GM19025 (cell line): ENCODE measurements at regions not wholly inside any gene's neighbourhood (a gene's known extent, or its start where the extent isn't known, plus 50 kb on each side); places are given as distances from the start of the nearest gene placed in this dataset.

Experiments
- ATAC-seq: cut with Tn5 transposase; IDR thresholded peaks from one replicate; pipeline ENCODE4 v1.9.1; 2021; ENCODE audit warnings: mild to moderate bottlenecking, low read depth, moderate library complexity; ENCODE audit not compliant: unreplicated experiment

DNA sequence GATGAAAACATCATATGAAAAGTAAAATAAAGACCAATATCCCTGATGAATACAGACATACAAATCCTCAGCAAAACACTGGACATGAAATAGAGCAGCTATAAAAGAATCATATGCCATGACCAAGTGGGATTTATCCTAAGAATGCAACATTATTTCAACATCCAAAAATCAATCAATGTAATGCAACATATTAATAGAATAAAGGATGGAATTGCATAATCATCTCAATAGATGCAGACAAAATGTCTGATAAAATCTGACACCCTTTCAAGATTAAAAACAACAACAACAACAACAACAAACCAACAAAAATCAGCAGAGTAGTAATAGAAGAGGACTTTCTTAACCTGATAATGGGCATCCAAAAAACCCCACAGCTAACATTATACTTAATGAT lies 63.8 kb upstream of the IL1R1 start:
- ATAC-seq: no peak

GRCh38 chr2:102080451-102081242 lies 61.9 kb upstream of the IL1R1 start:
- ATAC-seq: no peak

DNA sequence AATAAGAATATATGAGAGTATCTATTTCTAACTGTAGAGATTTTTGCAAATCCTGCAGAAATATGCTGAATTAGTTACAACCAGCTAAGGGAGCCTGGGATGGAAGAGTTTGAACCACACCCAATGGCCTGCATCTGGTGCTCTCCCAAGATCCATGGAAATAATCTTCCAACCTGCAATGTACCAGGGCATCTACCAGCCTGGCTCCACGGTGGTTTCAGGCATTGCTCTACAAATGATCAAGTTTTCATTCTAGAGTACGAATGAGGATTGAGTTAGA lies 61.4 kb upstream of the IL1R1 start:
- ATAC-seq: no peak

DNA sequence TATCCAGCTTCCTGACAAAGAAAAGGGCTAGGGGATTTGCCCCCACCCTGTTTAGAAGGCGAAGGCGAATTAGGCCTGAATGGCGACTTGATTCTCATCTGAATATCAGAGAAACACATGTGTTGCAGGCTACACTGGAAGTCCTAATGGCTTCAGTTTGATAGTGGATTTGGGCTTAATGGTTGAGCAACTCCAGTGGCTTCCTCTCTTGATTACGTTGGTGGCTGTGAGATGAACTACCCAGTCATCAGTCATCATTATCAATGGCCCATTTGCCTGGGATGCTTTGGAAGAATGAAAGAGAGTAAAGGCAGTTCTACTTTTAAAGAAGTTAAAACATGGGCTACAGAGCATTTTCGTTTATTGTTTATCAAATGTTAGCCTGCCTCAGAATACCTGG lies 60.9 kb upstream of the IL1R1 start:
- no peak for ATAC-seq

- peak; percentile 83 for ATAC-seq
Measured at GRCh38 chr2:102082571-102083392, 59.8 kb upstream of the IL1R1 start.

GRCh38 chr2:102083393-102083703 lies 59.2 kb upstream of the IL1R1 start:
- ATAC-seq: no peak

DNA sequence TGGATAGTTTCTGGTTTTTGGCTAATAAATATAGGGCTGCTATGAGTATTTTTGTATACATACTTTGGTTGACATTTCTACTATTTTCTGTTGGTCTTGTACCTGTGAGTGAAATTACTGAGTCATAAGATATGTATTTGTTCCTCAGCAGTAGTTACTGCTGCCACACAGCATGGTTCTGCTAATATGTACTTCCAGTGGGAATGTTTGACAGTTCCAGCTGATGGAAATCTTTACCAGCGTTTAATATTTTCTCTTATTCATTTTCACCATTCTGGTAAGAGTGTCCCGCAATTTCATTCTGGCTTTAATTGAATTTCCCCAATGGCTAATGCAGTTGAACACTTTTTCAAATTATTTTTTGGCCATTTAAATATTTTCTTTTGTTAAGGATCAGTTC lies 57.9 kb upstream of the IL1R1 start:
- no peak for ATAC-seq

DNA sequence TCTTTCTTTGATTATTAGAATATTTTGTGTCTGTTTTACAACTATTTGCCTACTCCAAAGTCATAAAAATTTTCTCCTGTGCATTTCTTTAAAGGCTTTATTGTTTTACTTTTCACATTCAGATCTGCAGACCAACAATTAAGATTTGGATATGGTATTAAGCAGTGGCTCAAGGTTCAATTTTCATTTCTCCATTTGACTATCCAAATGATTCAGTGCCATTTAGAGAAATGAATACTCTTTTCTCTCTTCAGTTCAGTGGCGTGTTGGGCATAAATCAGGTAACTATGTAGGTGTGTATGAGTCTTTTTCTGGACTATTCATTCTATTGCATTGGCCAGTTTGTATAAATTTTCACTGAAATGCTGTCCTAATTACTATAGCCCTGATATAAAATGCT lies 57.3 kb upstream of the IL1R1 start:
- no peak for ATAC-seq

- no peak for ATAC-seq
Measured at GRCh38 chr2:102086150-102086872, 56.2 kb upstream of the IL1R1 start.

GRCh38 chr2:102091121-102091520 lies 51.4 kb upstream of the IL1R1 start:
- ATAC-seq: no peak

DNA sequence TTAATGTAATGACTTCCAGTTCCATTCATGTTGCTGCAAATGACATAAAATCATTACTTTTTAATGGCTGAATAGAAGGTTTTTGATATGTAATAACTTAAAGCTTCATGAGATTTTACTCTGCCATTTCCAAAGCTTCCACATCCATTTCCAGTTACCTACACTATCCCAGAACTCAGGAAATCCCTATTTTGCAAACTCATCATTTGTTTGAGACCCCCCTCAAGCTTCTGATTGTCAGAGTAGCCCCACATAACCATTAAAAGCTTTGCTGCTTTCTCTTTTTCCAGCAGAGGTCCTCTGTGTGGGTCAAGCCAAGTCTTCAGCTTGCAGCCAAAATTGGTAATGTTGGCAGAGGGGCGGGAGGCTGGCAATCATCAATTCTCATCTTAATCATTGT lies 50.6 kb upstream of the IL1R1 start:
- no peak for ATAC-seq

DNA sequence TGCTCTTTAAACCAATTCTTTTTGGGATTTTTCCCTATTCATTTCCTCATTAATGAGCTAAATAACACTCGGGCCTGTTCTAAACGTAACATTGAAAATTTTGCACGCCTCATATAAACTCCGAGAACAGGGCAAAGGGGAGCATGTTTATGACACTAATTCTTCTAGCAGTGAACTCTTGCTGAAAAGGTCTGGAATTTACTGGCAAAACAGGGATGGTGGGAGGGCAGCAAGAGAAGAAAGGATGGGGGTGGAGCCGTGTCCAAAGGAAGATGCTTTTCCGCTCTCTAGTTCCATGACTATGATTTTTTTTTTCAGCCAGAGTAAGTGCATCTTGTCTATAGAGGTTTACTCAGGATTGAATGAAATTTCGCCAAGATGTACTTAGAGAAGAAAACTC lies 50.0 kb upstream of the IL1R1 start:
- ATAC-seq: no peak
